PC-9 (cell line): ENCODE measurements at regions not wholly inside any gene's neighbourhood (a gene's known extent, or its start where the extent isn't known, plus 50 kb on each side); places are given as distances from the start of the nearest gene placed in this dataset.
"Not testable (repeated sequence)": the region's sequence is repeated elsewhere in the genome, so short reads cannot be mapped to it uniquely, and the experiment has no call there.

Experiments used
- BruUV-seq: library from RNA; stranded (reverse); fragments of 400-500 nt; replicated peaks from 2 replicates; lab custom pipeline; 2021; lab: Mats Ljungman, UMichigan
- CTCF ChIA-PET: fragments of 300-600 bp; sonication (Branson Sonifier 250); formaldehyde crosslinking; loops from one replicate; lab custom pipeline; 2022; ENCODE audit warnings: antibody characterized with exemption; lab: Charles Lee
- POLR2A ChIA-PET: fragments of 300-600 bp; sonication (Branson Sonifier 250); formaldehyde crosslinking; loops from one replicate; lab custom pipeline; 2022; ENCODE audit warnings: antibody characterized with exemption; ENCODE audit not compliant: unreplicated experiment; lab: Charles Lee
- DNase-seq, 2 experiments: peaks; one replicate each; pipeline versions ENCODE4 v3.0.0 to v3.0.0-alpha.2; 2015 to 2022; ENCODE audit warnings: mixed read lengths in 1 of 2
- H2AFZ ChIP-seq: fragments of 200-600 bp; sonication (generic); 2 replicates; pipeline ENCODE4 v1.8.1; 2017; ENCODE audit warnings: antibody characterized with exemption
- H3F3A ChIP-seq: fragments of 200-600 bp; sonication (generic); 2 replicates; pipeline ENCODE4 v1.8.1; 2017; ENCODE audit warnings: antibody characterized with exemption, mild to moderate bottlenecking, low read depth; ENCODE audit not compliant: insufficient read depth
- H3K27ac ChIP-seq: fragments of 200-600 bp; sonication (generic); 2 replicates; pipeline ENCODE4 v1.6.1; 2016; ENCODE audit warnings: mixed run types
- H3K27me3 ChIP-seq: fragments of 200-600 bp; sonication (generic); 2 replicates; pipeline ENCODE4 v1.6.1; 2016; ENCODE audit warnings: low read depth, mixed run types; ENCODE audit not compliant: insufficient read depth
- H3K36me3 ChIP-seq: fragments of 200-600 bp; sonication (generic); 2 replicates; pipeline ENCODE4 v1.6.1; 2016; ENCODE audit warnings: low read depth, mixed run types
- H3K4me1 ChIP-seq: fragments of 200-600 bp; sonication (generic); replicated peaks from 2 replicates; pipeline ENCODE4 v1.6.1; 2016; ENCODE audit warnings: mixed run types; ENCODE audit not compliant: insufficient read depth
- H3K4me2 ChIP-seq: fragments of 200-600 bp; sonication (generic); 2 replicates; pipeline ENCODE4 v1.6.1; 2017; ENCODE audit warnings: mixed run types
- H3K4me3 ChIP-seq: fragments of 200-600 bp; sonication (generic); 2 replicates; pipeline ENCODE4 v1.6.1; 2016; ENCODE audit warnings: mixed run types
- H3K79me2 ChIP-seq: fragments of 200-600 bp; sonication (generic); 2 replicates; pipeline ENCODE4 v1.6.1; 2017; ENCODE audit warnings: low read depth, mixed run types
- H3K9me2 ChIP-seq: fragments of 200-600 bp; sonication (generic); 2 replicates; pipeline ENCODE4 v1.8.1; 2017; ENCODE audit warnings: mild to moderate bottlenecking; ENCODE audit not compliant: insufficient read depth
- H3K9me3 ChIP-seq: fragments of 200-600 bp; sonication (generic); 2 replicates; pipeline ENCODE4 v1.8.1; 2016; ENCODE audit warnings: low read depth; ENCODE audit not compliant: insufficient read depth
- H4K20me1 ChIP-seq: fragments of 200-600 bp; sonication (generic); 2 replicates; pipeline ENCODE4 v1.8.1; 2017; ENCODE audit not compliant: insufficient read depth
- intact Hi-C: fragments of 100-400 bp; cut with micrococcal nuclease; formaldehyde crosslinking; loops from one replicate; pipeline ENCODE4 v1.10.0; 2022; ENCODE audit not compliant: unreplicated experiment

GRCh38 chr17:30650149-30650548, 172.9 kb downstream of the GOSR1 start:
- H3K36me3 ChIP-seq, H3K9me2 ChIP-seq, H3K27ac ChIP-seq, H3K79me2 ChIP-seq, H4K20me1 ChIP-seq, intact Hi-C loops, H3K9me3 ChIP-seq, H3K4me1 ChIP-seq, CTCF ChIA-PET, H2AFZ ChIP-seq, DNase-seq, POLR2A ChIA-PET, H3K4me3 ChIP-seq, H3F3A ChIP-seq, H3K4me2 ChIP-seq, H3K27me3 ChIP-seq, BruUV-seq: not testable (repeated sequence)

- POLR2A ChIA-PET, BruUV-seq: not testable (repeated sequence)
These were observed 170.9 kb downstream of the GOSR1 start for GRCh38 chr17:30648015-30648620.

GRCh38 chr17:30645875-30646274, 168.7 kb downstream of the GOSR1 start:
- H3K4me2 ChIP-seq, H3K9me3 ChIP-seq, H3K27ac ChIP-seq, H3K79me2 ChIP-seq, CTCF ChIA-PET, H3F3A ChIP-seq, H4K20me1 ChIP-seq, DNase-seq, intact Hi-C loops, H2AFZ ChIP-seq, H3K27me3 ChIP-seq, H3K4me1 ChIP-seq, BruUV-seq, H3K36me3 ChIP-seq, H3K4me3 ChIP-seq, H3K9me2 ChIP-seq, POLR2A ChIA-PET: not testable (repeated sequence)

More at GRCh38 chr17:30648015-30648620, 170.9 kb downstream of the GOSR1 start:
- H3K27ac ChIP-seq, H3K4me1 ChIP-seq, H4K20me1 ChIP-seq, DNase-seq, H3K4me3 ChIP-seq, intact Hi-C loops, H3K27me3 ChIP-seq, H3K9me3 ChIP-seq, H3K4me2 ChIP-seq, CTCF ChIA-PET, H3F3A ChIP-seq, H3K79me2 ChIP-seq, H2AFZ ChIP-seq, H3K36me3 ChIP-seq, H3K9me2 ChIP-seq: not testable (repeated sequence)

GRCh38 chr17:30644713-30645112, 167.5 kb downstream of the GOSR1 start:
- BruUV-seq, CTCF ChIA-PET, H2AFZ ChIP-seq, H3K27me3 ChIP-seq, H3F3A ChIP-seq, H3K4me1 ChIP-seq, H3K27ac ChIP-seq, intact Hi-C loops, H3K4me3 ChIP-seq, H3K9me3 ChIP-seq, H3K79me2 ChIP-seq, H4K20me1 ChIP-seq, H3K36me3 ChIP-seq, H3K9me2 ChIP-seq, H3K4me2 ChIP-seq: not testable (repeated sequence)
- POLR2A ChIA-PET = interaction anchor here (0.6 kb wide), 1 partner anchor 168 kb away, joined by 10 read pairs; no protein-coding TSS in a partner anchor
- DNase-seq = peak in 1 of 2 experiments; percentile 27

GRCh38 chr17:30644287-30644686, 167.1 kb downstream of the GOSR1 start:
- intact Hi-C loops, H3K9me3 ChIP-seq, H3K27me3 ChIP-seq, H2AFZ ChIP-seq, H4K20me1 ChIP-seq, H3K9me2 ChIP-seq, H3K4me1 ChIP-seq, CTCF ChIA-PET, BruUV-seq, H3F3A ChIP-seq, H3K79me2 ChIP-seq, DNase-seq, H3K4me3 ChIP-seq, H3K27ac ChIP-seq, H3K36me3 ChIP-seq, H3K4me2 ChIP-seq: not testable (repeated sequence)
- POLR2A ChIA-PET = interaction anchor here (0.6 kb wide), 1 partner anchor 168 kb away, joined by 10 read pairs; no protein-coding TSS in a partner anchor

- CTCF ChIA-PET, H3K79me2 ChIP-seq, BruUV-seq, H3K4me1 ChIP-seq, H3K36me3 ChIP-seq, H3K9me3 ChIP-seq, DNase-seq, H3K9me2 ChIP-seq, H3K4me2 ChIP-seq, H4K20me1 ChIP-seq, H2AFZ ChIP-seq, POLR2A ChIA-PET, H3K27ac ChIP-seq, H3F3A ChIP-seq, H3K27me3 ChIP-seq, H3K4me3 ChIP-seq, intact Hi-C loops: not testable (repeated sequence)
These were observed 164.2 kb downstream of the GOSR1 start for GRCh38 chr17:30641428-30641827.

- H4K20me1 ChIP-seq, H3K79me2 ChIP-seq, H3K9me3 ChIP-seq, BruUV-seq, H3K4me1 ChIP-seq, CTCF ChIA-PET, H3K4me3 ChIP-seq, DNase-seq, H2AFZ ChIP-seq, H3K27ac ChIP-seq, H3K4me2 ChIP-seq, H3K27me3 ChIP-seq, POLR2A ChIA-PET, intact Hi-C loops, H3K9me2 ChIP-seq, H3F3A ChIP-seq, H3K36me3 ChIP-seq: not testable (repeated sequence)
These were observed 162.2 kb downstream of the GOSR1 start for GRCh38 chr17:30639391-30639790.
